ENCODE measurements at regions not wholly inside any gene's neighbourhood (a gene's known extent, or its start where the extent isn't known, plus 50 kb on each side); places are given as distances from the start of the nearest gene placed in this dataset.

DNA sequence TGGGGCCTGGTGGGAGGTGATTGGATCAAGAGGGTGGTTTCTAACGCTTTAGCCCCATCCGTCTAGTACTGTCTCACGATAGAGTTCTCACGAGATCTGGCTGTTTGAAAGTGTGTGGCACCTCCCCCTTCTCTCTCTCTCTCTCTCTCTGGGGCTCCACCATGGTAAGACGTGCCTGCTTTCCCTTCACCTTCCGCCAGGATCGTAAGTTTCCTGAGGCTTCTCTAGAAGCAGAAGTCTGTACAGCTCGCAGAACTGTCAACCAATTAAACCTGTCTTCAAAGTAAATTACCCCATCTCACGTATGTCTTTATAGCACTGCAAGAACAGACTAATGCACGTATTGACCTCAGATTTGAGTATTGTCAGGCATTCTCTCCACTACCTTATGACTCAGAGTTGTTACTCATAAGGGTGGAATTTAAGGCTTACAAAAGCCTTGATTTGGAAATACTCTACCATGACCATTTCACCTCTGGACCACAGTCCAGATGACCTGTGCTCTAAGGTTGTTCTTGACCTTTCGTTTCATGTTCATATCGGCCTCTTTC is 99.5 kb upstream of the AGAP1 start:
- Histone ChIP-seq H3K4me2 (ENCODE audit: low read length) (no peak overlapping the region), H3K9ac (ENCODE audit: low read depth, low read length) (no peak overlapping the region), H3K27me3 (ENCODE audit: control insufficient read depth, insufficient read depth, low read length) (peaks cover 3% of the 10 kb centered on the region), H3K9me3 (replicated peaks; ENCODE audit: low read length) (no peaks in the 10 kb centered on the region), H3K4me1 (ENCODE audit: control insufficient read depth, insufficient read depth, low read length) (peaks cover 19% of the 10 kb centered on the region), H3K36me3 (ENCODE audit: insufficient read depth, low read length) (no peaks in the 10 kb centered on the region), H3K4me3 (ENCODE audit: low read length) (no peak overlapping the region)

- no peaks in the 10 kb centered on the region for H3K9me3 ChIP-seq (replicated peaks; ENCODE audit: low read length)
- H3K4me2 ChIP-seq (ENCODE audit: low read length) = no peak overlapping the region
- H3K4me1 ChIP-seq (ENCODE audit: control insufficient read depth, insufficient read depth, low read length) = peaks cover 8% of the 10 kb centered on the region
- no peak overlapping the region for H3K4me3 ChIP-seq (ENCODE audit: low read length)
- no peaks in the 10 kb centered on the region for H3K36me3 ChIP-seq (ENCODE audit: insufficient read depth, low read length)
- H3K9ac ChIP-seq (ENCODE audit: low read depth, low read length) = no peak overlapping the region
- H3K27me3 ChIP-seq (ENCODE audit: control insufficient read depth, insufficient read depth, low read length) = peaks cover 3% of the 10 kb centered on the region
Measured at GRCh38 chr2:235396071-235396846, 97.6 kb upstream of the AGAP1 start.

DNA sequence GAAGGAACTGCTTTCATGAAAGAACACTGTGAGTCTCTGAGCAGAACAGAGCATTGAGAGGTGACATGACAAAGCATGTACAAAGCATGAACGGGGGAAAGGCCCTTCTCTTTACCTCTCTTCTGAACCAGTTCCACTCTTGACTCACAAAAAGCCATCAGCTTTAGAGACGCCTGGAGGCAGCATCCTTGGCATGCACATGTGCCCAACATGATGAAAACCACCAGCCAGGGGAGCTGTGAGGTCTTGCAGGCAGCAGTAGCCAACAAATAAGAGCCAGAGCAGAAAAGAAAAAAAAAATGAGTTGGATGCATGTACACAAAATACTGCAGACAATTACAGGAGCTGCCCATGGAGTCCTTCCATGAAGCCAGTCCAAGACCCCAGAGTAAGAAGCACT is 95.5 kb upstream of the AGAP1 start:
- no peak overlapping the region for H3K9ac ChIP-seq (ENCODE audit: low read depth, low read length)
- H3K4me1 ChIP-seq (ENCODE audit: control insufficient read depth, insufficient read depth, low read length) = peaks cover 8% of the 10 kb centered on the region
- H3K9me3 ChIP-seq (replicated peaks; ENCODE audit: low read length) = no peaks in the 10 kb centered on the region
- H3K27me3 ChIP-seq (ENCODE audit: control insufficient read depth, insufficient read depth, low read length) = peaks cover 6% of the 10 kb centered on the region
- H3K4me2 ChIP-seq (ENCODE audit: low read length) = no peak overlapping the region
- H3K36me3 ChIP-seq (ENCODE audit: insufficient read depth, low read length) = no peaks in the 10 kb centered on the region
- H3K4me3 ChIP-seq (ENCODE audit: low read length) = no peak overlapping the region

DNA sequence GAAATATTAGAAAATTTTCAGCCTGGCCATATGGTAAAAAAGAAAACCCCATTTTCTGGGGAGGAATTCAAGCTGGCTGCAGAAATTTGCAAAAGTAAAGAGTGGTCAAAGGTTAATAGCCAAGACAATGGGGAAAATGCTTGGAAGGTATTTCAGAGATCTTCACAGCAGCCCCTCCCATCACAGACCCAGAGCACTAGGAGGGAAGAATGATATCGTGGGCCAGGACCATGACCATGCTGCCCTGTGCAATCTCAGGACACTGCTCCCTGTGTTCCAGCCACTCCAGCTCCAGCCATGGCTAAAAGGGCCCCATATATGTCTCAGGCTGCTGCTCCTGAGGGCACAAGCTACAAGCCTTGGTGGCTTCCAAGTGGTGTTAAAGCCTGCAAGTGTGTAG is 93.9 kb upstream of the AGAP1 start:
- no peaks in the 10 kb centered on the region for H3K36me3 ChIP-seq (ENCODE audit: insufficient read depth, low read length)
- no peaks in the 10 kb centered on the region for H3K9me3 ChIP-seq (replicated peaks; ENCODE audit: low read length)
- H3K4me2 ChIP-seq (ENCODE audit: low read length) = no peak overlapping the region
- H3K4me1 ChIP-seq (ENCODE audit: control insufficient read depth, insufficient read depth, low read length) = no peaks in the 10 kb centered on the region
- H3K9ac ChIP-seq (ENCODE audit: low read depth, low read length) = no peak overlapping the region
- H3K27me3 ChIP-seq (ENCODE audit: control insufficient read depth, insufficient read depth, low read length) = peaks cover 7% of the 10 kb centered on the region
- no peak overlapping the region for H3K4me3 ChIP-seq (ENCODE audit: low read length)

DNA sequence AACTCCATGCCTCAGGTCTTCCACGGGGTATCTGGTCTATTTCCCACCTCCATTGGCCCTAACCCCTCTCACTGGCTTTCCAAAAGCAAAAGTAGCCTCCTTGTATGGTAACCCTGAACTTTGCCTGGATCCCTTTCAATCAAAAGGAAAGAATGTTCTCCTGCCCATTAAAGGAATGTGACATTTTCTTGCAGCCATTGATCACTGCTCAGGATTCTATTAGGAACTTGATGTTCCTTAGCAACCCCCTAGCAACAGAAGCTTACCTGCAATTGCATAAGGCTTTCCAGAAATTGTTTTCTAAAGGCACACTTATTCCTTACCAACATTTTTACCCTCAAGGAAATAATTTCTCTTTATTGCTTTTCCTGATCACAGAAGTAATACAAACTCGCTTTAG is 91.4 kb upstream of the AGAP1 start:
- H3K4me1 ChIP-seq (ENCODE audit: control insufficient read depth, insufficient read depth, low read length) = no peaks in the 10 kb centered on the region
- H3K36me3 ChIP-seq (ENCODE audit: insufficient read depth, low read length) = no peaks in the 10 kb centered on the region
- H3K9ac ChIP-seq (ENCODE audit: low read depth, low read length) = no peak overlapping the region
- no peak overlapping the region for H3K4me2 ChIP-seq (ENCODE audit: low read length)
- no peak overlapping the region for H3K4me3 ChIP-seq (ENCODE audit: low read length)
- peaks cover 7% of the 10 kb centered on the region for H3K27me3 ChIP-seq (ENCODE audit: control insufficient read depth, insufficient read depth, low read length)
- H3K9me3 ChIP-seq (replicated peaks; ENCODE audit: low read length) = no peaks in the 10 kb centered on the region

DNA sequence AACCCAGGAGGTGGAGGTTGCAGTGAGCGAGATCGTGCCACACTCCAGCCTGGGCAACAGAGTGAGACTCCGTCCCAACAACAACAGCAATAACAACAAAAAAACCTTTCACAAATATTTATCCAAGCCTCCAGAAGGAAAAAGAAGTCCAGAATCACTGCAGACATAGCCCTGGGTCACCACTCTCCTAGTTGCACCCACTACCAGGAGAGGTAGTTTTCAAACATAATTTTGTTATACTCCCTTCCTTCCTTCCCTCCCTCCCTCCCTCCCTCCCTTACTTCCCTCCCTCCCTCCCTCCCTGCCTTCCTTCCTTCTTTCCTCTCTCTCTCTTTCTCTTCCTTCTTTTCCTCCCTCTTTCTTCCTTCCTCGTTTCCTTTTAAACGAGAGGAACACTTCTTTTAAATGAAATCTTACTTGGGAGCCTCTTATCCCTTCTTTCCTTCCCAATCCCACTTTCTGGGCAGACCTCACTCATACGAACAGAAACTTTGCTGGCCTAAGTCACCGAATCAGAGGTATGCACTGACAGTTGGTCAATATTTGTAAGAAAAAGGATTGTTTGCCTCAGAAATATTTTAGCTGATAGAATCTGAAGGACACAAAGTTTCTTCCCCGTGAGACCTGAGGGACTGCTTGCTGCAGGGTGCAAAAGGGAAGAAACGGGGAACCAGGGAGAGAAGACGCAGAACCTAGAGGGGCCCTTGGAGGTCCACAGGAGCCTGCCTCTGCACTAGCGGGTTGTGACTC is 88.1 kb upstream of the AGAP1 start:
- H3K4me3 ChIP-seq (ENCODE audit: low read length) = no peak overlapping the region
- no peaks in the 10 kb centered on the region for H3K9me3 ChIP-seq (replicated peaks; ENCODE audit: low read length)
- no peaks in the 10 kb centered on the region for H3K36me3 ChIP-seq (ENCODE audit: insufficient read depth, low read length)
- no peaks in the 10 kb centered on the region for H3K4me1 ChIP-seq (ENCODE audit: control insufficient read depth, insufficient read depth, low read length)
- no peak overlapping the region for H3K4me2 ChIP-seq (ENCODE audit: low read length)
- peaks cover 7% of the 10 kb centered on the region for H3K27me3 ChIP-seq (ENCODE audit: control insufficient read depth, insufficient read depth, low read length)
- H3K9ac ChIP-seq (ENCODE audit: low read depth, low read length) = no peak overlapping the region

GRCh38 chr2:235406430-235406829 is 87.4 kb upstream of the AGAP1 start:
- no peaks in the 10 kb centered on the region for H3K9me3 ChIP-seq (replicated peaks; ENCODE audit: low read length)
- H3K27me3 ChIP-seq (ENCODE audit: control insufficient read depth, insufficient read depth, low read length) = peaks cover 7% of the 10 kb centered on the region
- H3K4me2 ChIP-seq (ENCODE audit: low read length) = no peak overlapping the region
- no peak overlapping the region for H3K9ac ChIP-seq (ENCODE audit: low read depth, low read length)
- H3K4me1 ChIP-seq (ENCODE audit: control insufficient read depth, insufficient read depth, low read length) = no peaks in the 10 kb centered on the region
- H3K4me3 ChIP-seq (ENCODE audit: low read length) = no peak overlapping the region
- no peaks in the 10 kb centered on the region for H3K36me3 ChIP-seq (ENCODE audit: insufficient read depth, low read length)

GRCh38 chr2:235411905-235412485 is 81.8 kb upstream of the AGAP1 start:
- Histone ChIP-seq H3K4me1 (ENCODE audit: control insufficient read depth, insufficient read depth, low read length) (peaks cover 5% of the 10 kb centered on the region), H3K36me3 (ENCODE audit: insufficient read depth, low read length) (no peaks in the 10 kb centered on the region), H3K9me3 (replicated peaks; ENCODE audit: low read length) (no peaks in the 10 kb centered on the region), H3K4me2 (ENCODE audit: low read length) (no peak overlapping the region), H3K27me3 (ENCODE audit: control insufficient read depth, insufficient read depth, low read length) (peaks cover 5% of the 10 kb centered on the region), H3K9ac (ENCODE audit: low read depth, low read length) (no peak overlapping the region), H3K4me3 (ENCODE audit: low read length) (no peak overlapping the region)

DNA sequence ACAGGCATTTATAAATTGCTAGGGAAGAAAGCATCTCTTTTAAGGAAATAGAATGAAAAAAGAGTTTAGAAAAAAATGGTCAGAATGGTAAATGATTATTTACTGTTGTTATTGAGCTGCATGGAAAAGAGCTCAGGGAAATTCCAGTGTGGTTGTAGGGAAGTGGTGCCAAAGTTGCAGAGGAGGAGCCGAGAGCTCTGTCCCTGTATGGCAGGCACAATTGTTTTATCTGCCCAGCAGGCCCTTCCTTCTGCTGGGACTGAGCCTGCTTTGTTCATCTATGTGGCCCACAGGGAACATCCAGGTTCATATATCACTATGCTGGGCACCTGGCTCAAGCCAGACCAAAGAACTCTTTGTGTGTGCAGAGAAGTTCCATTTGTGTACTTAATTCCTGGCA is 80.8 kb upstream of the AGAP1 start:
- Histone ChIP-seq H3K36me3 (ENCODE audit: insufficient read depth, low read length) (no peaks in the 10 kb centered on the region), H3K9me3 (replicated peaks; ENCODE audit: low read length) (no peaks in the 10 kb centered on the region), H3K4me1 (ENCODE audit: control insufficient read depth, insufficient read depth, low read length) (peaks cover 9% of the 10 kb centered on the region), H3K27me3 (ENCODE audit: control insufficient read depth, insufficient read depth, low read length) (peaks cover 5% of the 10 kb centered on the region), H3K9ac (ENCODE audit: low read depth, low read length) (no peak overlapping the region), H3K4me2 (ENCODE audit: low read length) (no peak overlapping the region), H3K4me3 (ENCODE audit: low read length) (no peak overlapping the region)

DNA sequence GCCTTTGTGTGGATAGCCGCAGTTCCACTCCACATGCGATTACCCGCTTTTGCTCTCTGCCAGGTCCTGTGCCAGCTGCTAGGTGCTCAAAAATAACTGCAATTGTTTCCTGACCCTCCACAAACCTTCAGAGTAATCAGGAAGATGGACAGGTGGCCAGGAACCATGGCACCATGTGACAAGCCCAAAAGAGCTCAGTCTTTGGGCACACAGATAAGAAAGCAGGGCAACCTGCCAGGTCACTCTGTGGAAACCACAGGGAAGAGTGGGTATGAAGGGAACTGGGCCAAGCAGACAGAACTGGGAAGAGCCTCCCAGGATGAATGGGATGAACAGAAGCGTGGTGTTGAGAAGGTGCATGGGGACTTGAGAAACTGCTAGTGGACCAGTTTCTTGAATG is 79.4 kb upstream of the AGAP1 start:
- Histone ChIP-seq H3K4me1 (ENCODE audit: control insufficient read depth, insufficient read depth, low read length) (peaks cover 9% of the 10 kb centered on the region), H3K36me3 (ENCODE audit: insufficient read depth, low read length) (no peaks in the 10 kb centered on the region), H3K4me3 (ENCODE audit: low read length) (no peak overlapping the region), H3K27me3 (ENCODE audit: control insufficient read depth, insufficient read depth, low read length) (peaks cover 5% of the 10 kb centered on the region), H3K9ac (ENCODE audit: low read depth, low read length) (no peak overlapping the region), H3K4me2 (ENCODE audit: low read length) (no peak overlapping the region), H3K9me3 (replicated peaks; ENCODE audit: low read length) (no peaks in the 10 kb centered on the region)

GRCh38 chr2:235416858-235417499 is 76.9 kb upstream of the AGAP1 start:
- H3K36me3 ChIP-seq (ENCODE audit: insufficient read depth, low read length) = no peaks in the 10 kb centered on the region
- H3K4me2 ChIP-seq (ENCODE audit: low read length) = no peak overlapping the region
- H3K9ac ChIP-seq (ENCODE audit: low read depth, low read length) = no peak overlapping the region
- H3K27me3 ChIP-seq (ENCODE audit: control insufficient read depth, insufficient read depth, low read length) = peaks cover 5% of the 10 kb centered on the region
- H3K4me1 ChIP-seq (ENCODE audit: control insufficient read depth, insufficient read depth, low read length) = peaks cover 9% of the 10 kb centered on the region
- no peaks in the 10 kb centered on the region for H3K9me3 ChIP-seq (replicated peaks; ENCODE audit: low read length)
- no peak overlapping the region for H3K4me3 ChIP-seq (ENCODE audit: low read length)
